ENCODE measurements at regions not wholly inside any gene's neighbourhood (a gene's known extent, or its start where the extent isn't known, plus 50 kb on each side); places are given as distances from the start of the nearest gene placed in this dataset.
"Not testable (repeated sequence)": the region's sequence is repeated elsewhere in the genome, so short reads cannot be mapped to it uniquely, and the experiment has no call there.

GRCh38 chr4:155592179-155592937 is 74.3 kb upstream of the GUCY1A1 start:
- DNase-seq (ENCODE audit: low read depth in 4 of 4, low spot score in 2 of 4), result peak in 3 of 4 donors; percentile 41 to 74 (median 66)

- DNase-seq (ENCODE audit: low read depth in 4 of 4, low spot score in 2 of 4), result no peak
Observed at GRCh38 chr4:155591738-155592143, 74.9 kb upstream of the GUCY1A1 start.

- DNase-seq (ENCODE audit: low read depth in 4 of 4, low spot score in 2 of 4), result no peak
Observed at GRCh38 chr4:155590796-155591585, 75.7 kb upstream of the GUCY1A1 start.

GRCh38 chr4:155588437-155588836 is 78.2 kb upstream of the GUCY1A1 start:
- no peak for DNase-seq (ENCODE audit: low read depth in 4 of 4, low spot score in 2 of 4)

- DNase-seq (ENCODE audit: low read depth in 4 of 4, low spot score in 2 of 4), result no peak
Observed at GRCh38 chr4:155587766-155588165, 78.9 kb upstream of the GUCY1A1 start.

- peak in 1 of 4 donors; percentile 29 for DNase-seq (ENCODE audit: low read depth in 4 of 4, low spot score in 2 of 4)
Observed at GRCh38 chr4:155582971-155583437, 83.6 kb upstream of the GUCY1A1 start.

- DNase-seq (ENCODE audit: low read depth in 4 of 4, low spot score in 2 of 4), result no peak
Observed at GRCh38 chr4:155582041-155582440, 84.6 kb upstream of the GUCY1A1 start.

GRCh38 chr4:155578726-155579370 is 87.8 kb upstream of the GUCY1A1 start:
- DNase-seq (ENCODE audit: low read depth in 4 of 4, low spot score in 2 of 4), result no peak

- no peak for DNase-seq (ENCODE audit: low read depth in 4 of 4, low spot score in 2 of 4)
Observed at GRCh38 chr4:155578219-155578618, 88.4 kb upstream of the GUCY1A1 start.

- DNase-seq (ENCODE audit: low read depth in 4 of 4, low spot score in 2 of 4), result not testable (repeated sequence)
Observed at GRCh38 chr4:155574329-155574728, 92.3 kb upstream of the GUCY1A1 start.

- DNase-seq (ENCODE audit: low read depth in 4 of 4, low spot score in 2 of 4), result no peak
Observed at GRCh38 chr4:155573126-155573525, 93.5 kb upstream of the GUCY1A1 start.

- no peak for DNase-seq (ENCODE audit: low read depth in 4 of 4, low spot score in 2 of 4)
Observed at GRCh38 chr4:155572106-155572703, 94.4 kb upstream of the GUCY1A1 start.

- DNase-seq (ENCODE audit: low read depth in 4 of 4, low spot score in 2 of 4), result no peak
Observed at GRCh38 chr4:155571184-155571944, 95.3 kb upstream of the GUCY1A1 start.

GRCh38 chr4:155570661-155571060 is 96.0 kb upstream of the GUCY1A1 start:
- DNase-seq (ENCODE audit: low read depth in 4 of 4, low spot score in 2 of 4), result no peak

GRCh38 chr4:155569960-155570515 is 96.6 kb upstream of the GUCY1A1 start:
- DNase-seq (ENCODE audit: low read depth in 4 of 4, low spot score in 2 of 4), result no peak

GRCh38 chr4:155569471-155569870 is 97.2 kb upstream of the GUCY1A1 start:
- no peak for DNase-seq (ENCODE audit: low read depth in 4 of 4, low spot score in 2 of 4)

GRCh38 chr4:155568641-155569220 is 97.9 kb upstream of the GUCY1A1 start:
- DNase-seq (ENCODE audit: low read depth in 4 of 4, low spot score in 2 of 4), result no peak

GRCh38 chr4:155566354-155566753 is 100.3 kb upstream of the GUCY1A1 start:
- no peak for DNase-seq (ENCODE audit: low read depth in 4 of 4, low spot score in 2 of 4)

- no peak for DNase-seq (ENCODE audit: low read depth in 4 of 4, low spot score in 2 of 4)
Observed at GRCh38 chr4:155565776-155566175, 100.9 kb upstream of the GUCY1A1 start.

Data from left renal cortex interstitium (tissue), 4 donors.